ENCODE measurements at regions not wholly inside any gene's neighbourhood (a gene's known extent, or its start where the extent isn't known, plus 50 kb on each side); places are given as distances from the start of the nearest gene placed in this dataset.

DNA sequence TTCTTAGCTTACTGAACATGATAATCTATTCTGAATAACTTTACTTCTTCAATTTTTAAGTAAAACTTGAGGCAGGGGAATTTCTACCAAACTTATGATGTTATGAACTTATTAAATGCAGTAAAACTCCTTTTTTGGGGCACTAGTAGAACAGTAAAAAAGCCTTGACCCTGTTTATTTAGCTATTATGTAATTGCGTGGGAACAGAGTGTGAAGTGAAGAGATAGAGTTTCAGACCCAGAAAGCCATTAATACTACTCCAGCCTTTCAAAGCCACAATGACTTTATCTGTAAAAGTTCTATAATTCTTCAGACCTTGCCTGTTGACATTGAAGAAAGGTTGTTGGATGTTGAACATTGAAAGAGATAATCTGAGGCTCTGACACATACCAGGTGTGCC, 638.8 kb upstream of the GRM7 start:
- no peaks in the 10 kb centered on the region for H3K4me1 ChIP-seq
- intact Hi-C loops (cut with DNase I; ENCODE audit: low total_unique reads), result no loop called here
- H3K9me3 ChIP-seq, result no peaks in the 10 kb centered on the region
- no peaks in the 10 kb centered on the region for H3K27me3 ChIP-seq
- no peak overlapping the region for H3K27ac ChIP-seq
- no peaks in the 10 kb centered on the region for H3K36me3 ChIP-seq
- H3K4me3 ChIP-seq, result no peak overlapping the region
- DNase-seq, result no peak
- TF ChIP-seq POLR2A (IDR thresholded peaks at IDR 0.05), result no peak
- TF ChIP-seq, protein P1, sequence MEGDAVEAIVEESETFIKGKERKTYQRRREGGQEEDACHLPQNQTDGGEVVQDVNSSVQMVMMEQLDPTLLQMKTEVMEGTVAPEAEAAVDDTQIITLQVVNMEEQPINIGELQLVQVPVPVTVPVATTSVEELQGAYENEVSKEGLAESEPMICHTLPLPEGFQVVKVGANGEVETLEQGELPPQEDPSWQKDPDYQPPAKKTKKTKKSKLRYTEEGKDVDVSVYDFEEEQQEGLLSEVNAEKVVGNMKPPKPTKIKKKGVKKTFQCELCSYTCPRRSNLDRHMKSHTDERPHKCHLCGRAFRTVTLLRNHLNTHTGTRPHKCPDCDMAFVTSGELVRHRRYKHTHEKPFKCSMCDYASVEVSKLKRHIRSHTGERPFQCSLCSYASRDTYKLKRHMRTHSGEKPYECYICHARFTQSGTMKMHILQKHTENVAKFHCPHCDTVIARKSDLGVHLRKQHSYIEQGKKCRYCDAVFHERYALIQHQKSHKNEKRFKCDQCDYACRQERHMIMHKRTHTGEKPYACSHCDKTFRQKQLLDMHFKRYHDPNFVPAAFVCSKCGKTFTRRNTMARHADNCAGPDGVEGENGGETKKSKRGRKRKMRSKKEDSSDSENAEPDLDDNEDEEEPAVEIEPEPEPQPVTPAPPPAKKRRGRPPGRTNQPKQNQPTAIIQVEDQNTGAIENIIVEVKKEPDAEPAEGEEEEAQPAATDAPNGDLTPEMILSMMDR (IDR thresholded peaks at IDR 0.05), result no peak

DNA sequence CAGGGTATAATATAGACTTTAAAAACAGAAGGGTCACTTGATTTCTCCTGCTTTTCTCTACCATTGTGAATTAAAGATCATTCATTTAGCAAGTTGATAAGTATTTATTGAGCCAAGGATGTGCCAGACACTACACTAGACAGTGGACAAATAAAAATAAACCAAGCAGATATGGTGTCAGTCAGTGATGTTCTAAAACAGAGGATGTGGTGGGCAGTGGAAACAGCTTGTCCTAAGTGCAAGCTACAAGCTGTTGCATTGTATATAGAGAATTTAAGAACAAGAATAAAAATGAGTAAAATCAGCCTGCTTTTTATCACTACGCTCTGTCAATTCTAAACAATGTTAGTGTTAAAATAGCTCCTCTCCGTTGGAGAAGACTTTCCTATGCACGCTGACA, 637.3 kb upstream of the GRM7 start:
- H3K27ac ChIP-seq, result no peak overlapping the region
- H3K36me3 ChIP-seq, result no peaks in the 10 kb centered on the region
- H3K9me3 ChIP-seq, result no peaks in the 10 kb centered on the region
- no peak for DNase-seq
- no peaks in the 10 kb centered on the region for H3K27me3 ChIP-seq
- no peak overlapping the region for H3K4me3 ChIP-seq
- no peaks in the 10 kb centered on the region for H3K4me1 ChIP-seq
- TF ChIP-seq POLR2A (IDR thresholded peaks at IDR 0.05), result no peak
- TF ChIP-seq, protein P1 (IDR thresholded peaks at IDR 0.05), result no peak
- intact Hi-C loops (cut with DNase I; ENCODE audit: low total_unique reads), result no loop called here

DNA sequence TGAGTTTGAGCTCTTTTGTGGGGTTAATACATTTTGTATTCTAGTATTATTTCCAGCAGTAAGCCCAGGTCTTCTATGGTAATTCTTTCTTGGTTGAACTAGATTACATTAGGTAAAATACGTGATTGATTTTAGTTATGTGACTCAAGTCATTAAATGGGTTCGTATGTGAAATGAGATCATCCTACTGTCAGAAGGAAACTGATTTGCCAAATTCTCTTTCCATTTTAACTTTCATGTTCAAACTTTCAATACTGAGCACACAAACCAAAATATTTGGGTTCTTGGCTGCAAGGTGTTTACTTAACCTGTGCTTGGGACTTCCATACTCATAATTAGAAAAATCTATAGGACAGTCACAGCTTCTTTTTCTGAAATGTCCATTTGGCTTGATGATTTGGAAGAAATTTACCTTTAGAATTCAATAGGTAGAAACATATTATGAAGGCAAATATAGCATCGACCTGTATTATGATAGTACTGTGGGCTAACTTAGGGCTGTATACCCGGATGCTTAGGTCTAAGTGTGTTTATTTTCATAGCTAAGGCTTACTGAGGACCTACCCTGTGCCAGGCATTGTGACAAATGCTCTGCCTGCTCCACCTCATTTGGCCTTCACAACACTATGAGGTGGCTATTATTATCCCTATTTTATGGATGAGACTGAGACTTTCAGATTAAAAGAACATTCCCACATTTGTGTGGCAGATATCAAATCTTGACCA, 631.8 kb upstream of the GRM7 start:
- intact Hi-C loops (cut with DNase I; ENCODE audit: low total_unique reads), result no loop called here
- Histone ChIP-seq H3K4me1 (no peaks in the 10 kb centered on the region), H3K27me3 (no peaks in the 10 kb centered on the region), H3K9me3 (no peaks in the 10 kb centered on the region), H3K36me3 (no peaks in the 10 kb centered on the region), H3K4me3 (no peak overlapping the region), H3K27ac (no peak overlapping the region)
- TF ChIP-seq, protein P1 (IDR thresholded peaks at IDR 0.05), result no peak
- TF ChIP-seq POLR2A (IDR thresholded peaks at IDR 0.05), result no peak
- DNase-seq, result no peak

DNA sequence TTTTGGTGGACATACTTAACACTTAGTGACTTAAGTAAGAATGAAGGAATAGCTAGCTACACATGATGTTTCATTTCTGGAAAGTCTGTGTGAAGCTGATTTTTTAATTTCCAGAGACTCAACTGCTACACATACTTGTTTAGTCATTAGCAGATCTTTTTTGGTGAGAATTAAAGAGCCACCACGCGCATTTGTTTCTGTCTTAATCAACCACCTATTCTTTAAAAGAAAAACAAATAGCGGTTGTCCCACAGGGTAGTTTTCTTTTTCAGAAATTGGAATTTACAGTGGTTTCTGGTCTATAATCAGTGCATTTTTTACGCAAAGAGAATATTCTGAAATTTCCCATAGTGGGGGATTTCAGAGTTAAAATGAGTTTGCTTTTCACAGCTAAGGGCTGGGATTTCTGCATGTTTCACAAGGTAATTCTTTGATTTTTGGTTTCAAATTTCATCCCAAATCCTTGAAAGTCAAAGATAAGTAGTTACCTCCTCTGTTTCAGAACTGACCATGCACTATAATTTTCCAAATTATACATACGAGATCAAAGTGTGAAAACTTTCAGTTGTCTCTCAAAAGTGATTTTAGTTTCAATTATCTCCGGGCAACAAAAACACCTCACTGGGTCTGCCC, 631.0 kb upstream of the GRM7 start:
- Histone ChIP-seq H3K36me3 (no peaks in the 10 kb centered on the region), H3K9me3 (no peaks in the 10 kb centered on the region), H3K27ac (no peak overlapping the region), H3K27me3 (no peaks in the 10 kb centered on the region), H3K4me1 (no peaks in the 10 kb centered on the region), H3K4me3 (no peak overlapping the region)
- DNase-seq, result no peak
- TF ChIP-seq, protein P1 (IDR thresholded peaks at IDR 0.05), result no peak
- no peak for TF ChIP-seq POLR2A (IDR thresholded peaks at IDR 0.05)
- intact Hi-C loops (cut with DNase I; ENCODE audit: low total_unique reads), result no loop called here

DNA sequence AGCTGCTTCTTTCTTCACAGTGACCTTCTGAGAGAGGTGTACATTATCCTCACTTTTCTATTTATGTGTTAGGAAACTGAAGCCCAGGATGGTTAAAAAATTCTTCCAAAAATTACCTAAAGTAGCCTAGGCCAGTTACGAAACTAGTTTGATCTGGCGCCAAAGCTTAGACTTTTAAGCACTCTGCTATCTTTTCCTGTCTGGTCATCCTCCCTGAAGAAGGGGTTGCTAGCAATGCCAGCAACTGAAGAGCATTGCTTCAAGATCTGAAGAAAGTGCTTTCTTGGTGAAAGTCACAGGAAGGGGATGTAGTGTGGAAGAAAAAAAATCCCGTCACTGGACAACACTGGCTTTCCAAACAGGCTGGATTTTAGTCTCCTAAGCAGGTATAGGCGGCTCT, 618.8 kb upstream of the GRM7 start:
- no peak for TF ChIP-seq POLR2A (IDR thresholded peaks at IDR 0.05)
- TF ChIP-seq, protein P1 (IDR thresholded peaks at IDR 0.05), result no peak
- Histone ChIP-seq H3K36me3 (no peaks in the 10 kb centered on the region), H3K9me3 (no peaks in the 10 kb centered on the region), H3K4me1 (no peaks in the 10 kb centered on the region), H3K4me3 (no peak overlapping the region), H3K27me3 (no peaks in the 10 kb centered on the region), H3K27ac (no peak overlapping the region)
- intact Hi-C loops (cut with DNase I; ENCODE audit: low total_unique reads), result no loop called here
- no peak for DNase-seq
